HG02610 (cell line): ENCODE measurements at regions not wholly inside any gene's neighbourhood (a gene's known extent, or its start where the extent isn't known, plus 50 kb on each side); places are given as distances from the start of the nearest gene placed in this dataset.
"Not testable (repeated sequence)": the region's sequence is repeated elsewhere in the genome, so short reads cannot be mapped to it uniquely, and the experiment has no call there.

Experiments
- ATAC-seq: cut with Tn5 transposase; IDR thresholded peaks from one replicate; pipeline ENCODE4 v1.9.1; 2021; ENCODE audit warnings: mild to moderate bottlenecking, moderate library complexity; ENCODE audit not compliant: unreplicated experiment

GRCh38 chr13:71018544-71018943 lies 848.5 kb downstream of the DACH1 start:
- ATAC-seq, result no peak

- ATAC-seq, result no peak
These were observed 849.4 kb downstream of the DACH1 start for GRCh38 chr13:71017607-71018006.

- no peak for ATAC-seq
These were observed 851.5 kb downstream of the DACH1 start for GRCh38 chr13:71015516-71015915.

GRCh38 chr13:71015021-71015420 lies 852.0 kb downstream of the DACH1 start:
- no peak for ATAC-seq

GRCh38 chr13:71005919-71006318 lies 861.1 kb downstream of the DACH1 start:
- ATAC-seq, result no peak

GRCh38 chr13:70995338-70995737 lies 871.7 kb downstream of the DACH1 start:
- no peak for ATAC-seq

GRCh38 chr13:70994191-70994590 lies 872.8 kb downstream of the DACH1 start:
- no peak for ATAC-seq

GRCh38 chr13:70987043-70987442 lies 878.8 kb upstream of the KLHL1 start:
- no peak for ATAC-seq

- ATAC-seq, result no peak
These were observed 877.1 kb upstream of the KLHL1 start for GRCh38 chr13:70985371-70985770.

- not testable (repeated sequence) for ATAC-seq
These were observed 873.0 kb upstream of the KLHL1 start for GRCh38 chr13:70981219-70981618.

GRCh38 chr13:70969321-70969720 lies 861.1 kb upstream of the KLHL1 start:
- no peak for ATAC-seq

GRCh38 chr13:70967564-70967963 lies 859.3 kb upstream of the KLHL1 start:
- ATAC-seq, result no peak

GRCh38 chr13:70964874-70965273 lies 856.6 kb upstream of the KLHL1 start:
- no peak for ATAC-seq

GRCh38 chr13:70964124-70964523 lies 855.9 kb upstream of the KLHL1 start:
- no peak for ATAC-seq

GRCh38 chr13:70960841-70961443 lies 852.7 kb upstream of the KLHL1 start:
- ATAC-seq, result no peak

GRCh38 chr13:70959035-70959775 lies 851.0 kb upstream of the KLHL1 start:
- no peak for ATAC-seq

GRCh38 chr13:70955887-70956286 lies 847.6 kb upstream of the KLHL1 start:
- ATAC-seq, result no peak

- no peak for ATAC-seq
These were observed 842.4 kb upstream of the KLHL1 start for GRCh38 chr13:70950664-70951063.

GRCh38 chr13:70945506-70945905 lies 837.3 kb upstream of the KLHL1 start:
- ATAC-seq, result no peak

- no peak for ATAC-seq
These were observed 833.2 kb upstream of the KLHL1 start for GRCh38 chr13:70941454-70941853.

GRCh38 chr13:70938462-70938861 lies 830.2 kb upstream of the KLHL1 start:
- no peak for ATAC-seq

- ATAC-seq, result no peak
These were observed 824.3 kb upstream of the KLHL1 start for GRCh38 chr13:70932511-70932910.
